Adrenal gland (tissue), 5 donors: ENCODE measurements at regions not wholly inside any gene's neighbourhood (a gene's known extent, or its start where the extent isn't known, plus 50 kb on each side); places are given as distances from the start of the nearest gene placed in this dataset.

Source experiments
- CTCF ChIP-seq, 6 experiments: fragments of 450-650 bp in 4 of 6; fragments of 200-600 bp in 2 of 6; sonication (generic) in 1 of 6; IDR thresholded peaks; 1 replicate in 5 of 6; 2 replicates in 1 of 6; pipeline versions ENCODE4 v1.5.1 to v1.8.0; 2016 to 2021; ENCODE audit warnings: antibody characterized with exemption in 6 of 6, mild to moderate bottlenecking in 2 of 6, moderate library complexity in 1 of 6
- POLR2A ChIP-seq, 2 donors: fragments of 450-650 bp; IDR thresholded peaks; one replicate each; pipeline ENCODE4 v1.6.1; 2017; ENCODE audit warnings: antibody characterized with exemption in 2 of 2, mild to moderate bottlenecking in 2 of 2, moderate library complexity in 1 of 2
- donor health status: DM: no; HTN: no; CAD: no.

- TF ChIP-seq CTCF (IDR thresholded peaks at IDR 0.05) (no peak), POLR2A (IDR thresholded peaks at IDR 0.05) (no peak)
Observed at GRCh38 chr12:46569826-46570439, 197.4 kb upstream of the SLC38A2 start.
